ENCODE measurements at regions not wholly inside any gene's neighbourhood (a gene's known extent, or its start where the extent isn't known, plus 50 kb on each side); places are given as distances from the start of the nearest gene placed in this dataset.

- no peak for DNase-seq (ENCODE audit: low spot score)
Observed at GRCh38 chr11:91860661-91861060, 364.0 kb upstream of the FAT3 start.

DNA sequence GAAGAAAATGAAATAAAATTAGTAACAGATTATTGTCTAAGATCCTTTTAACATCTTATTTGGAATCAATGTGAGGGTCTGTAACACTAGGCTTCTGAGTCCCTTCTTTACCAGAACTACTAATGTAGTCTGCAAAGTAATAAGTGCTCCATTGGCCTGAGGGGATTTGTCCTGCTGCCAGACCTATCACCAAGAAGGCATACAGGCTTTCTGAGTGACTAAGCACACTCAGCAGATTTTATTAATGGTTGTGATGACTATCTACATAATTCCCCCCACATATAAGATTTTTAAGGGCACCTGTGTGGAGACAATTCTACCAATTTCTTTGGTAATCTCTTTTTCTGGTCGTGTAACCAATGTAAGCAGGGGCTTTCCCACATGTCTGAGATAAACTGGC is 365.0 kb upstream of the FAT3 start:
- no peak for DNase-seq (ENCODE audit: low spot score)

- DNase-seq (ENCODE audit: low spot score), result no peak
Observed at GRCh38 chr11:91857179-91857578, 367.4 kb upstream of the FAT3 start.

DNA sequence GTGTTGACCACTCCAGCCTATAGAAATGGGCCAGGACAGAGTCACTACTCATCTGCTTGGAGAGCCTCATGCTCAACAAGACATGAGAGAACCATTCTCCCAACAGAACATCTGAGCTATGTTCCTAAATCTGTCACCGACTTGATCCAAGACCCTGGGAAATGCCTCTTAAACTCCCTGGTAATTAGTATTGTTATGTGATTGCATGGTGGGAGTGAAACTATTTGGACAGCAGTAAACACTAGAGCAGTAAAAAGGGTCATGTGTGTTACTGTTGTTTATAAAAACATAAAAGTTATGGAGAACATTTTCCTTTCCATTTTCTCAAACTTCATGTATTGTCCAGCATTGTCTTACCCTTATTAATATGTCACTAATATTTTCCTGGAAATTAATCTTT is 369.8 kb upstream of the FAT3 start:
- no peak for DNase-seq (ENCODE audit: low spot score)

- no peak for DNase-seq (ENCODE audit: low spot score)
Observed at GRCh38 chr11:91854171-91854570, 370.4 kb upstream of the FAT3 start.

DNA sequence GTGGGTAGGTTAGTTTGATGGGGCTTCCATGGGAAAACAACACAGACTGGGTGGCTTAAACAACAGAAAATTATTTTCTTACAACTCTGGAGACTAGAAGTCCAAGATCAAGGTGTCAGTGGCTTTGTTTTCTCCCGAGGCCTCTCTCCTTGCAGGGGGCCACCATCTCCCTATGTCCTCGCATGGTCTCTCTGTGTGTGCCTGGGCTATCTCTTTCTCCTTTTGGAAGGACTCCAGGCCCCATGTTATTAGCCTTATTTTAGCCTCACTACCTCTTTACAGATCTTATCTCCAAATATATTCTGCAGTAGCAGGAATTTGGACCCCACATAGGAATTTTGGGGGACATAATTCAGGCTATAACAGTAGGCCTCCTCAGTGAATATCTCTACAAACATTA is 372.7 kb upstream of the FAT3 start:
- no peak for DNase-seq (ENCODE audit: low spot score)

DNA sequence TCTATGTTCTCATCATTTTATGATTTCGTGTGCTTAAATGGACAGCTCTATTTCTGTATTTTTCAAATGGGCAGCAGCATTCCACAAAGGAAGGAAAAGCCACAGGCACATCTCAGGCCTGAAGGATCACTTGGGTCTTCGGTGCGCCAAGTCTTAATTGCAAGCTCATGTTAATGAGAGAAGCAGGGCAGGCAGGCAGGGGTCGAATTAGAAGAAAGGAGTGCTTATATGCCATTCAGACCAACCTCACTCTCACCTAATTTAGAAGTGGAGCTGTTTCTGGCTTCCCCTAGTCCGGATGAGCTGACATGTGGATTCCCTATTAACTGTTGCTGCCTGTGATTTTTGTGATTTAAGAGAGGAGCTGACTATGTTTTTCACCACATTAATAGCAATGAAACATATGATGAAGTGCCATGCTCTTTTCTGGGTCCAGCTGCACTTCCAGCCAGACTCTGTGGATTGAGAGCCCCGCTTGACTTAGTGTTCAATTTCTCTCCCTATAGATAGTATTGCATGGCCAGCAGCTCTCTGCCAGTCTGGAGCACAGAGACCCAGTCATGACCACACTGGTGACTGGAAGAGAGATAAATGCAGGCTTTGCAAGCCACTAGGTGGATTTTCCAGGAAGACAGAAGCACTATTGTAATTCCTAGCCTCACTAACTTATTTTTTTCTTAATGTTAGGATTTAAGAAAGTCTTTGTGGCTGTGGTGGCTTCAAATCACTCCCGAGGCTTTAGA is 373.9 kb upstream of the FAT3 start:
- DNase-seq (ENCODE audit: low spot score), result no peak

GRCh38 chr11:91850021-91850420 is 374.6 kb upstream of the FAT3 start:
- DNase-seq (ENCODE audit: low spot score), result no peak

DNA sequence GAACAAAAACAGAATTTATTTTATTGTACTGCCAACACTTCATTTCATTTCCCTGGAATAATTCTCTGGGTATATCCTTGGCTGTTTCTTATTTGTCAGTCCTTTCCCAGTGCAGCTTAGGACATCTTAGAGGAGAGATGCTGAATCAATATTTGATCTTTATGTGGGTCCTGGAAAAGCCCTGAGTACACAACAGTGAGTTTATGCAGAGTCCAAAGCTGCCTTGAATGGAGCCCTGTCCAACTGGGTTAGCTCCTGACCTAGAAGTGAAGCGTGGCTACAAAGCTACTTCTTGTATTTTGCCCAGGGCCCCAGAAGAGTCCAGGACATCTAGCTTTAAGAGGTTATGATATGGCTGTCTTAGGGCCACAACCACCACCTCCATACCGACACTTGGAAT is 378.0 kb upstream of the FAT3 start:
- no peak for DNase-seq (ENCODE audit: low spot score)

GRCh38 chr11:91846002-91846401 is 378.6 kb upstream of the FAT3 start:
- no peak for DNase-seq (ENCODE audit: low spot score)

- no peak for DNase-seq (ENCODE audit: low spot score)
Observed at GRCh38 chr11:91840640-91841240, 383.9 kb upstream of the FAT3 start.

- DNase-seq (ENCODE audit: low spot score), result no peak
Observed at GRCh38 chr11:91837411-91838330, 386.9 kb upstream of the FAT3 start.

GRCh38 chr11:91835051-91835560 is 389.5 kb upstream of the FAT3 start:
- DNase-seq (ENCODE audit: low spot score), result no peak

GRCh38 chr11:91828901-91829300 is 395.7 kb upstream of the FAT3 start:
- DNase-seq (ENCODE audit: low spot score), result no peak

DNA sequence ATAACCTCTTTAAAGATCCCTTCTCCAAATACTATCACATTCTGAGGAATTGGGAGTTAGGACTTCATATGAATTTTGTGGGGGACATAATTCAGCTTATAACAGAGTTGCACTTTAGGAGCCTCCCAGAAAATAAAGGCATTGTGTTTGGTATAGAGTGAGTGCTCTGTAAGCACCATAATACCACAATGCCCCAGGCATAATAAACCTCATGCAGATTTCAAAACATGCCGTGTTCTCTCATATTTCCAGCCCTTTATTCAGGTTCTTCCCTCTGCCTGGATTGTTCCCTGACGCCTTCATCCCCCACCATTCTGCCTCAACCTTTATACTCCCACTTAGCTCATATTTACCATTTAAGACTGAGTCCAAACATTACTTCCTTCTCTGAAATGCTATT is 398.8 kb upstream of the FAT3 start:
- no peak for DNase-seq (ENCODE audit: low spot score)

- DNase-seq (ENCODE audit: low spot score), result no peak
Observed at GRCh38 chr11:91823252-91823830, 401.3 kb upstream of the FAT3 start.

DNA sequence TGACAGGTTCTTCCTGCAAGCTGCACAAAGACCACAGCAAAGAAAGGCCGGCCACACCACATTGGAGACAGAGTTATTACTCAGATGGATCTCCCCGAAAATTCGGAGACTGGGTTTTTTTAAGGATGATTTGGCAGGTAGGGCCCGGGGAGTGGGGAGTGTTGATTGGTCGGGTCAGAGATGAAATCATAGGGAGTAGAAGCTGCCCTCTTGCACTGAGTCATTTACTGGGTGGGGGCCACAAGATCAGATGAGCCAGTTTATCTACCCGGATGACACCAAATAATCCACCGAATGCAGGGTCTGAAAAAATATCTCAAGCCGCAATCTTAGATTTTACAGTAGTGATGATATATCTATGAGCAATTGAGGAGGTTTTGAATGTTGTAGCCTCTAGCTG is 401.8 kb upstream of the FAT3 start:
- no peak for DNase-seq (ENCODE audit: low spot score)

- no peak for DNase-seq (ENCODE audit: low spot score)
Observed at GRCh38 chr11:91820709-91821108, 403.9 kb upstream of the FAT3 start.

GRCh38 chr11:91819777-91820176 is 404.8 kb upstream of the FAT3 start:
- DNase-seq (ENCODE audit: low spot score), result no peak

DNA sequence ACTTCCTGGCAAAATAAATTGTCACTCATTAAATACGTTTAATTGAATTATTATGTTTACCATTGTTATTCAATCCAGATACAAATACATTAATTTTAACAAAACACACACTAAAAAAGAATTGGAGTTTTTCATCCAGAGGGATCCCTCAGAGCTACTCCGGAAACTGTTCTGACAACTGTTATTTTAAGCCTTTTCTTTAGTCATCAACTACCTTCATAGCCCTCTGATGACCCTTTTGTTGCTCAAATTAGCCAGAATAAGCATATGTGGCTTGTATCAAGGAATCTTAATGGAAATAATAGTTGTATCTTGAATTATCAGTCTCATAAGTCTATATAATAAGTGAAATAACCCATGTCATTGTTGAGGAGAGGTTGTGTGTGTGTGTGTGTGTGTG is 405.4 kb upstream of the FAT3 start:
- DNase-seq (ENCODE audit: low spot score), result no peak

- DNase-seq (ENCODE audit: low spot score), result no peak
Observed at GRCh38 chr11:91817996-91818395, 406.6 kb upstream of the FAT3 start.

DNA sequence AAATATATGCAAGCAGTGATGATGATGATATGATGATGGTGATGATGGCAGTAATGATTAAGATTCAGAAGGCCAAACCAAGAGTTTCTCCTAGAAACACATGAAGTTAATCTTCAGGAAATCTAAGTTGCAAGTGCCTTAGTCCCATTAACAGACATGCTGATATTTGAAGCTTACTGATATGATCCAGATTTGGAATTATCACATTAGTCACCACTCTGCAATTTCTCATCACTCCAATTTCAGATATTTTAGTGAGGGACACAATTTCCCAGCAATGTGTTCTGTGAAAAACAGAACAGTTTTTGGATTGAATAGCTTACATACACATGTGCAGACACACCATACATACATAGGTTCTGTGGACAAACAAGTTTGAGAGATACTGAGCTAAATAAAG is 411.4 kb upstream of the FAT3 start:
- no peak for DNase-seq (ENCODE audit: low spot score)
